Panc1 (cell line): ENCODE measurements at regions not wholly inside any gene's neighbourhood (a gene's known extent, or its start where the extent isn't known, plus 50 kb on each side); places are given as distances from the start of the nearest gene placed in this dataset.

Source experiments
- ATAC-seq: fragments of 200-7000 bp; cut with Tn5 transposase; 2 replicates; pipeline ENCODE4 v1.9.1; 2020; ENCODE audit warnings: mild to moderate bottlenecking, moderate library complexity
- BruUV-seq: library from RNA; stranded (reverse); fragments of 400-500 nt; replicated peaks from 2 replicates; lab custom pipeline; 2021; lab: Mats Ljungman, UMichigan
- CTCF ChIA-PET: fragments of 300-600 bp; sonication (Branson Sonifier 250); formaldehyde crosslinking; loops from one replicate; lab custom pipeline; 2022; ENCODE audit warnings: antibody characterized with exemption; lab: Charles Lee
- POLR2A ChIA-PET: fragments of 300-600 bp; sonication (Branson Sonifier 250); formaldehyde crosslinking; loops from one replicate; lab custom pipeline; 2022; ENCODE audit warnings: antibody characterized with exemption; lab: Charles Lee
- DNase-seq: peaks from one replicate; pipeline ENCODE4 v3.0.0-alpha.2; 2010; ENCODE audit warnings: low read depth, low spot score
- H3K27ac ChIP-seq: 2 replicates; pipeline ENCODE4 v1.5.1; 2011; ENCODE audit warnings: mild to moderate bottlenecking, low read length, inconsistent platforms
- H3K27me3 ChIP-seq: fragments of 200-500 bp; sonication (Bioruptor generic); 2 replicates; pipeline ENCODE4 v1.6.0; 2014; ENCODE audit warnings: low read length, inconsistent platforms; ENCODE audit not compliant: control insufficient read depth, insufficient read depth
- H3K36me3 ChIP-seq: fragments of 200-500 bp; sonication (Bioruptor generic); 2 replicates; pipeline ENCODE4 v1.5.1; 2014; ENCODE audit warnings: inconsistent platforms, mild to moderate bottlenecking, low read length, moderate library complexity; ENCODE audit not compliant: control insufficient read depth, insufficient read depth
- H3K4me1 ChIP-seq: 2 replicates; pipeline ENCODE4 v1.5.1; 2011; ENCODE audit warnings: inconsistent platforms, mild to moderate bottlenecking, low read length, moderate library complexity; ENCODE audit not compliant: control insufficient read depth, insufficient read depth
- H3K4me3 ChIP-seq, 2 experiments: 2 replicates each; pipeline ENCODE4 v1.5.1; 2011 to 2012; ENCODE audit warnings: low read depth in 2 of 2, low read length in 2 of 2, mild to moderate bottlenecking in 2 of 2, inconsistent platforms in 1 of 2, moderate library complexity in 1 of 2
- H3K9me3 ChIP-seq: fragments of 200-500 bp; sonication (Bioruptor generic); 2 replicates; pipeline ENCODE4 v1.5.1; 2014; ENCODE audit warnings: low read depth, mild to moderate bottlenecking, inconsistent platforms, low read length, moderate library complexity; ENCODE audit not compliant: control insufficient read depth, insufficient read depth
- POLR2AphosphoS5 ChIP-seq: IDR thresholded peaks from 2 replicates; pipeline ENCODE4 v1.6.1; 2012; ENCODE audit warnings: mild to moderate bottlenecking, low read depth, low read length, moderate library complexity
- SIN3A ChIP-seq: IDR thresholded peaks from 2 replicates; pipeline ENCODE4 v1.6.1; 2012; ENCODE audit warnings: low read depth, mild to moderate bottlenecking, low read length, moderate library complexity, borderline replicate concordance; ENCODE audit not compliant: insufficient read depth
- TCF7L2 ChIP-seq: IDR thresholded peaks from 2 replicates; pipeline ENCODE4 v1.6.1; 2011; ENCODE audit warnings: mild to moderate bottlenecking, low read depth, low read length, inconsistent platforms
- in situ Hi-C: cut with HindIII; loops from 2 replicates; pipeline ENCODE4 v1.10.0; 2016; ENCODE audit warnings: low sequenced_read_pairs, low pct_unique_long_range_greater_than_20kb
- intact Hi-C: fragments of 100-400 bp; cut with micrococcal nuclease; formaldehyde crosslinking; loops from one replicate; pipeline ENCODE4 v1.10.0; 2022; ENCODE audit not compliant: unreplicated experiment
- TF ChIP-seq, protein P1 (sequence below): fragments of 450-650 bp; IDR thresholded peaks from 2 replicates; pipeline ENCODE4 v1.5.1; 2017; ENCODE audit warnings: mild to moderate bottlenecking
- TF ChIP-seq, protein P2 (sequence below), 2 experiments: IDR thresholded peaks; 2 replicates each; pipeline ENCODE4 v1.6.1; 2011 to 2012; ENCODE audit warnings: low read depth in 2 of 2, control low read depth in 1 of 2, low read length in 1 of 2, mild to moderate bottlenecking in 1 of 2, moderate library complexity in 1 of 2; ENCODE audit not compliant: insufficient read depth in 1 of 2

DNA sequence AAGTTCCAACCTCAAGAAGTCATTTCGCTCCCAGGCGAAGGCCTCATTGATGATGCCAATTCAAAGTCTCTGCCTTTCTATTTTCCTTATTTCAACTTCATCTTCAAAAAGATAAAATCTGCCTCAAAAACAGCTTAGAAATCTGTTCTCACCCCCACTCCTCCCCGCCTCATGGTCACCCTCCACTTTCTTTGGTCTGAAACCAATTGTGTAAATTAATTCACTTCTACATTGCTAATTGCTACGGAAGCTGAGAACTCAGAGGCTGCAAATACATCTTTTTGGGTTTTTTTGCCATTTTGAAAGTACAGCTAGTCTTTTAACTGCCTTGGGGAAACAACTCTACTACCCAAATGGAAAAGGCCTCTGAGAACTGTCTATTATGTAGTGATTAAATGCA lies 350.0 kb upstream of the SLC24A2 start:
- no TSS peak for BruUV-seq
- Histone ChIP-seq H3K27ac (no peak overlapping the region), H3K4me1 (no peaks in the 10 kb centered on the region), H3K27me3 (no peaks in the 10 kb centered on the region), H3K4me3 (no peak overlapping the region), H3K9me3 (no peaks in the 10 kb centered on the region), H3K36me3 (no peaks in the 10 kb centered on the region)
- intact Hi-C loops (no loop called here), in situ Hi-C loops (no loop called here)
- DNase-seq (no peak), ATAC-seq (no peak)
- ChIA-PET POLR2A (no interaction called here), CTCF (no interaction called here)
- TF ChIP-seq, protein P1, sequence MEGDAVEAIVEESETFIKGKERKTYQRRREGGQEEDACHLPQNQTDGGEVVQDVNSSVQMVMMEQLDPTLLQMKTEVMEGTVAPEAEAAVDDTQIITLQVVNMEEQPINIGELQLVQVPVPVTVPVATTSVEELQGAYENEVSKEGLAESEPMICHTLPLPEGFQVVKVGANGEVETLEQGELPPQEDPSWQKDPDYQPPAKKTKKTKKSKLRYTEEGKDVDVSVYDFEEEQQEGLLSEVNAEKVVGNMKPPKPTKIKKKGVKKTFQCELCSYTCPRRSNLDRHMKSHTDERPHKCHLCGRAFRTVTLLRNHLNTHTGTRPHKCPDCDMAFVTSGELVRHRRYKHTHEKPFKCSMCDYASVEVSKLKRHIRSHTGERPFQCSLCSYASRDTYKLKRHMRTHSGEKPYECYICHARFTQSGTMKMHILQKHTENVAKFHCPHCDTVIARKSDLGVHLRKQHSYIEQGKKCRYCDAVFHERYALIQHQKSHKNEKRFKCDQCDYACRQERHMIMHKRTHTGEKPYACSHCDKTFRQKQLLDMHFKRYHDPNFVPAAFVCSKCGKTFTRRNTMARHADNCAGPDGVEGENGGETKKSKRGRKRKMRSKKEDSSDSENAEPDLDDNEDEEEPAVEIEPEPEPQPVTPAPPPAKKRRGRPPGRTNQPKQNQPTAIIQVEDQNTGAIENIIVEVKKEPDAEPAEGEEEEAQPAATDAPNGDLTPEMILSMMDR, result no peak
- no peak for TF ChIP-seq POLR2AphosphoS5
- TF ChIP-seq, protein P2, sequence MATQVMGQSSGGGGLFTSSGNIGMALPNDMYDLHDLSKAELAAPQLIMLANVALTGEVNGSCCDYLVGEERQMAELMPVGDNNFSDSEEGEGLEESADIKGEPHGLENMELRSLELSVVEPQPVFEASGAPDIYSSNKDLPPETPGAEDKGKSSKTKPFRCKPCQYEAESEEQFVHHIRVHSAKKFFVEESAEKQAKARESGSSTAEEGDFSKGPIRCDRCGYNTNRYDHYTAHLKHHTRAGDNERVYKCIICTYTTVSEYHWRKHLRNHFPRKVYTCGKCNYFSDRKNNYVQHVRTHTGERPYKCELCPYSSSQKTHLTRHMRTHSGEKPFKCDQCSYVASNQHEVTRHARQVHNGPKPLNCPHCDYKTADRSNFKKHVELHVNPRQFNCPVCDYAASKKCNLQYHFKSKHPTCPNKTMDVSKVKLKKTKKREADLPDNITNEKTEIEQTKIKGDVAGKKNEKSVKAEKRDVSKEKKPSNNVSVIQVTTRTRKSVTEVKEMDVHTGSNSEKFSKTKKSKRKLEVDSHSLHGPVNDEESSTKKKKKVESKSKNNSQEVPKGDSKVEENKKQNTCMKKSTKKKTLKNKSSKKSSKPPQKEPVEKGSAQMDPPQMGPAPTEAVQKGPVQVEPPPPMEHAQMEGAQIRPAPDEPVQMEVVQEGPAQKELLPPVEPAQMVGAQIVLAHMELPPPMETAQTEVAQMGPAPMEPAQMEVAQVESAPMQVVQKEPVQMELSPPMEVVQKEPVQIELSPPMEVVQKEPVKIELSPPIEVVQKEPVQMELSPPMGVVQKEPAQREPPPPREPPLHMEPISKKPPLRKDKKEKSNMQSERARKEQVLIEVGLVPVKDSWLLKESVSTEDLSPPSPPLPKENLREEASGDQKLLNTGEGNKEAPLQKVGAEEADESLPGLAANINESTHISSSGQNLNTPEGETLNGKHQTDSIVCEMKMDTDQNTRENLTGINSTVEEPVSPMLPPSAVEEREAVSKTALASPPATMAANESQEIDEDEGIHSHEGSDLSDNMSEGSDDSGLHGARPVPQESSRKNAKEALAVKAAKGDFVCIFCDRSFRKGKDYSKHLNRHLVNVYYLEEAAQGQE (IDR thresholded peaks at IDR 0.05; ENCODE audit: insufficient read depth in 1 of 2, low read depth in 2 of 2, low read length in 1 of 2), result no peak
- no peak for TF ChIP-seq TCF7L2
- no peak for TF ChIP-seq SIN3A

DNA sequence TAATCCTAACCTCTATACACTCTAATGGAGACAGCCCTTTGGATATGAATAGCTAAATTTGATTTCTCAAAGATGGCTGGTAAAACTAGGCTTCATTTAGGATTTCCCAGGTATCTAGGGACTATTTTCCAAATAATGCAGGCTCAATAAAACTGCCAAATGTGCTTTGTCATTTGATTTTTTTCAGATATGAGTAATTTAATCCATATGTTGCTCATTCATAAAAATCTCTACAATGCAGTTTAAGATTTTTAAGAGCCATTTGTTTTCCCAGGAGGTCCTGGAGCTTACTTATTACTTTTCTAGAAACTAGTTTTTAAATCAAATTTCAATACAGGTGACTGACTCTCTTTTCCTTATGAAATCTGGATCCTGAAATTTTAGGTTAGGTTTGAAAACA lies 349.3 kb upstream of the SLC24A2 start:
- Histone ChIP-seq H3K27ac (no peak overlapping the region), H3K9me3 (no peaks in the 10 kb centered on the region), H3K36me3 (no peaks in the 10 kb centered on the region), H3K4me1 (no peaks in the 10 kb centered on the region), H3K27me3 (no peaks in the 10 kb centered on the region), H3K4me3 (no peak overlapping the region)
- POLR2A ChIA-PET, result no interaction called here
- no TSS peak for BruUV-seq
- CTCF ChIA-PET, result no interaction called here
- no peak for ATAC-seq
- no peak for TF ChIP-seq SIN3A
- no peak for TF ChIP-seq POLR2AphosphoS5
- TF ChIP-seq, protein P1, result no peak
- TF ChIP-seq TCF7L2, result no peak
- TF ChIP-seq, protein P2 (IDR thresholded peaks at IDR 0.05; ENCODE audit: insufficient read depth in 1 of 2, low read depth in 2 of 2, low read length in 1 of 2), result no peak
- intact Hi-C loops, result no loop called here
- in situ Hi-C loops, result no loop called here
- no peak for DNase-seq
